Activated B cell treated with CpG ODN at 0.5 μM for 24 hours (primary cell): ENCODE measurements at regions not wholly inside any gene's neighbourhood (a gene's known extent, or its start where the extent isn't known, plus 50 kb on each side); places are given as distances from the start of the nearest gene placed in this dataset.

ENCODE experiments used
- ATAC-seq: fragments of 200-7000 bp; cut with Tn5 transposase; one replicate; pipeline ENCODE4 v1.10.0; 2021; ENCODE audit warnings: low read depth, mild to moderate bottlenecking, moderate library complexity
- CTCF ChIA-PET: fragments of 350-600 bp; sonication (Branson Sonifier 250); formaldehyde crosslinking; loops from one replicate; lab custom pipeline; 2021; ENCODE audit warnings: antibody characterized with exemption; lab: Charles Lee
- POLR2A ChIA-PET: fragments of 350-600 bp; sonication (Branson Sonifier 250); formaldehyde crosslinking; loops from one replicate; lab custom pipeline; 2021; ENCODE audit warnings: antibody characterized with exemption; lab: Charles Lee
- DNase-seq: peaks from one replicate; pipeline ENCODE4 v3.0.0; 2022
- H3K27ac Mint-ChIP-seq: one replicate; pipeline ENCODE4 v1.8.0; 2020; ENCODE audit warnings: mixed read lengths
- H3K27me3 Mint-ChIP-seq: one replicate; pipeline ENCODE4 v1.8.0; 2021; ENCODE audit warnings: mixed read lengths
- H3K36me3 Mint-ChIP-seq: one replicate; pipeline ENCODE4 v1.8.0; 2021; ENCODE audit warnings: low read depth, mixed read lengths
- H3K4me1 Mint-ChIP-seq: one replicate; pipeline ENCODE4 v1.8.0; 2021; ENCODE audit warnings: mixed read lengths
- H3K4me3 Mint-ChIP-seq: one replicate; pipeline ENCODE4 v1.8.0; 2020; ENCODE audit warnings: mild to moderate bottlenecking, mixed read lengths
- H3K9me3 Mint-ChIP-seq: one replicate; pipeline ENCODE4 v1.8.0; 2020; ENCODE audit warnings: mixed read lengths
- intact Hi-C: fragments of 100-400 bp; cut with micrococcal nuclease; formaldehyde crosslinking; loops from one replicate; pipeline ENCODE4 v1.15.1; 2024
- TF ChIP-seq, protein P1 (sequence below): fragments of 200-600 bp; IDR thresholded peaks from one replicate; pipeline ENCODE4 v1.8.0; 2022; ENCODE audit warnings: antibody characterized with exemption, mild to moderate bottlenecking

DNA sequence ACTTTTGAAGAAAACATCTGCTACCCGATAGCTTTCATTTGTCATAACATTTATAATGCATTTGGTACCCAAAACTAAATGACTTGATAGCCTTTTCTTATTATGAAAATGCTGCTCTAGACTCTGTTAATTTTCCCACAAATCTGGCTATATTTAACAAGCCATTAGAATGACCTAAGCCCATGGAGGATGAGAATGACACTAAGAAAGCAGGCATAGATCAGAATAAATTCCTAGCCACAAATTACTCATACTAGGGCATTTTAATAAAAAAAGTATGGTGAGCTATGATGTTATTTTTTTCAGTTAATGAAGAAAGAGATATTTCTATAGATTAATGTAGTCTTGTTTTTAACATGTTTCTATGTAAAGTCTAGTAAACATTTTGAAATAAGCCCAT is 1728.3 kb downstream of the SUCLG1 start:
- H3K4me3 Mint-ChIP-seq: no peak overlapping the region
- TF ChIP-seq, protein P1, sequence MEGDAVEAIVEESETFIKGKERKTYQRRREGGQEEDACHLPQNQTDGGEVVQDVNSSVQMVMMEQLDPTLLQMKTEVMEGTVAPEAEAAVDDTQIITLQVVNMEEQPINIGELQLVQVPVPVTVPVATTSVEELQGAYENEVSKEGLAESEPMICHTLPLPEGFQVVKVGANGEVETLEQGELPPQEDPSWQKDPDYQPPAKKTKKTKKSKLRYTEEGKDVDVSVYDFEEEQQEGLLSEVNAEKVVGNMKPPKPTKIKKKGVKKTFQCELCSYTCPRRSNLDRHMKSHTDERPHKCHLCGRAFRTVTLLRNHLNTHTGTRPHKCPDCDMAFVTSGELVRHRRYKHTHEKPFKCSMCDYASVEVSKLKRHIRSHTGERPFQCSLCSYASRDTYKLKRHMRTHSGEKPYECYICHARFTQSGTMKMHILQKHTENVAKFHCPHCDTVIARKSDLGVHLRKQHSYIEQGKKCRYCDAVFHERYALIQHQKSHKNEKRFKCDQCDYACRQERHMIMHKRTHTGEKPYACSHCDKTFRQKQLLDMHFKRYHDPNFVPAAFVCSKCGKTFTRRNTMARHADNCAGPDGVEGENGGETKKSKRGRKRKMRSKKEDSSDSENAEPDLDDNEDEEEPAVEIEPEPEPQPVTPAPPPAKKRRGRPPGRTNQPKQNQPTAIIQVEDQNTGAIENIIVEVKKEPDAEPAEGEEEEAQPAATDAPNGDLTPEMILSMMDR: no peak
- peaks cover 6% of the 10 kb centered on the region for H3K9me3 Mint-ChIP-seq
- DNase-seq: no peak
- ATAC-seq: no peak
- ChIA-PET POLR2A (no interaction called here), CTCF (no interaction called here)
- no peaks in the 10 kb centered on the region for H3K36me3 Mint-ChIP-seq
- no peak overlapping the region for H3K27ac Mint-ChIP-seq
- no peaks in the 10 kb centered on the region for H3K27me3 Mint-ChIP-seq
- intact Hi-C loops: no loop called here
- H3K4me1 Mint-ChIP-seq: no peaks in the 10 kb centered on the region

DNA sequence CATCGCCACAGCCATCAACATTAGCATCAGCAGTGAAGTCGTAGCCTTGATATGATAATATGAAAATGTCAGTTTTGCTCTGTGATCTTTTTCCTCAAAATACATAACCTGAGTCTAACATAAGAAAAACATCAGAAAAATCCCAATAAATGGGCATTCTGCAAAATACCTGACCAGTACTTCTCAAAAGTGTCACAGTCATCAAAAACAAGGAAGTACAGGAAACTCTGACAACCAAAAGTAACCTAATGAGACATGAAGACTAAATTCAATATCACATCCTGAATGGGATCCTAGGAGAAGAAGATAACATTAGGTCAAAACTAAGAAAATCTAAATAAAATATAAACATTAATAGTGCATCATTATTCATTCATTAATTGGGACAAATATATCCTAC is 1731.0 kb downstream of the SUCLG1 start:
- TF ChIP-seq, protein P1: no peak
- intact Hi-C loops: no loop called here
- CTCF ChIA-PET: no interaction called here
- DNase-seq (no peak), ATAC-seq (no peak)
- Mint-ChIP-seq H3K27me3 (no peaks in the 10 kb centered on the region), H3K4me3 (no peak overlapping the region), H3K9me3 (peaks cover 6% of the 10 kb centered on the region), H3K27ac (no peak overlapping the region), H3K4me1 (no peaks in the 10 kb centered on the region), H3K36me3 (no peaks in the 10 kb centered on the region)
- POLR2A ChIA-PET: no interaction called here

DNA sequence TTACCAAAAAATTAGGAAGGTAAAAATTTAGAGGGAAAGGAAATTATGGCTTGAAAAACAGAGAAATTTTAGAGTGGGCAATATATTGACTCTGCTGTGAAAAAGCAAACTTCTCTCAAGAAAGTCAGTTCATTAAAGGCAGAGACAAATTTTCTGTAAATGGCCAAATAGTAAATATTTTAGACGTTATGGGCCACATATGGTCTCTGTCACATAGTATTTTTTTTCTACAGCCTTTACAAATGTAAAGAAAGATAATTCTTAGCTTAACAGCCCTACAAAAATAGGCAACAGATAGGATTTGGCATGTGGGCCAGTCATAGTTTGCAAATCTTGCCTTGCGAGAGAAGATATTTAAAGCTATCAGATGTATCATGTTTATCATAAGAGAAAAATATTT is 1750.4 kb downstream of the SUCLG1 start:
- Mint-ChIP-seq H3K27ac (no peak overlapping the region), H3K9me3 (peaks cover 5% of the 10 kb centered on the region), H3K4me3 (no peak overlapping the region), H3K36me3 (no peaks in the 10 kb centered on the region), H3K4me1 (no peaks in the 10 kb centered on the region), H3K27me3 (no peaks in the 10 kb centered on the region)
- ATAC-seq: no peak
- intact Hi-C loops: no loop called here
- ChIA-PET CTCF (no interaction called here), POLR2A (no interaction called here)
- no peak for DNase-seq
- TF ChIP-seq, protein P1: no peak

DNA sequence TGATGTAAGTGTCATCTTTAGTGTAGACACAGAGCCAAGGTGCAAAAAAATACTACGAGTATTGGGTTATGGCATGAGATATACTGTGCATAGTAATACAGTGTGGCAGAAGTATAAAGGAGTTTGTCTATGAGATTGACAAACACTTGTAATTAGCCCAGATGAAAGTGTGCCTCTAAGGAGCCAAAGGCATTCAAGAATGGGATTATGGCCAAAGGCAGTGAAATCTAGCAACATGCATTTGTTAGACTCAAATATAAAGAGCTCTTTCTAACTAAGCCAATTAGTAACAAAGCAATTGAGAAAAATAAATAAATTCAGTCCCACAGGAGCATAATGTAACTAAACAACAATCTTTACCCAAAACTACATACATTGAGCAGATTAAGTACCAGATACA is 1761.8 kb downstream of the SUCLG1 start:
- Mint-ChIP-seq H3K4me1 (no peaks in the 10 kb centered on the region), H3K9me3 (peaks cover 9% of the 10 kb centered on the region), H3K27ac (no peak overlapping the region), H3K36me3 (no peaks in the 10 kb centered on the region), H3K4me3 (no peak overlapping the region), H3K27me3 (no peaks in the 10 kb centered on the region)
- ChIA-PET POLR2A (no interaction called here), CTCF (no interaction called here)
- TF ChIP-seq, protein P1: no peak
- intact Hi-C loops: no loop called here
- DNase-seq (no peak), ATAC-seq (no peak)

DNA sequence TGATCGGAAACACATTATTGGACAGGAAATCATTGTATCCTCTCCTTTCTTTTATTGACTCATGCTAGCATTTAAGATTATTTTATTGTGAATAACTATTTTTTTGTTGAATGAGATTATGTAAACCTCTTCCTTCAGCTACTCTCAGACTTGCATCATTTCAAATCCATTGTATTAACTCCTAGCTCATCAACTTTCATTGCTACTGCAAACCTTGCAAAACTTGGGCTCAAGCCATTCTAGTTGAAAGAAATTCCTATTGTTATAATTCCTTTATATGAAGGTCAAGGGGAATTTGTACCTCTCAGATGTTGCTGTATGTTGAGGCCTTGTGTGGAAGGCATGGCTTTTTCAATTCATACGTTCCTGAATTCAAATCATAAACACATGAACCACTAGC is 1764.6 kb downstream of the SUCLG1 start:
- ATAC-seq: no peak
- TF ChIP-seq, protein P1: no peak
- intact Hi-C loops: no loop called here
- POLR2A ChIA-PET: no interaction called here
- DNase-seq: no peak
- no peaks in the 10 kb centered on the region for H3K4me1 Mint-ChIP-seq
- H3K36me3 Mint-ChIP-seq: no peaks in the 10 kb centered on the region
- H3K4me3 Mint-ChIP-seq: no peak overlapping the region
- no peaks in the 10 kb centered on the region for H3K27me3 Mint-ChIP-seq
- peaks cover 6% of the 10 kb centered on the region for H3K9me3 Mint-ChIP-seq
- CTCF ChIA-PET: no interaction called here
- H3K27ac Mint-ChIP-seq: no peak overlapping the region
